SK-N-SH (cell line): ENCODE measurements at regions not wholly inside any gene's neighbourhood (a gene's known extent, or its start where the extent isn't known, plus 50 kb on each side); places are given as distances from the start of the nearest gene placed in this dataset.

ENCODE experiments used
- EZH2phosphoT487 ChIP-seq: fragments of 200-600 bp; sonication (generic); IDR thresholded peaks from 2 replicates; pipeline ENCODE4 v1.6.1; 2017; ENCODE audit warnings: low read depth, mixed run types, mild to moderate bottlenecking, antibody characterized with exemption, moderate library complexity, borderline replicate concordance
- FOSL2 ChIP-seq: IDR thresholded peaks from 2 replicates; pipeline ENCODE4 v1.4.0; 2012; ENCODE audit warnings: low read depth, mild to moderate bottlenecking, moderate library complexity, borderline replicate concordance
- JUND ChIP-seq: IDR thresholded peaks from 2 replicates; pipeline ENCODE4 v1.4.0; 2012
- POLR2AphosphoS5 ChIP-seq: IDR thresholded peaks from 2 replicates; pipeline ENCODE4 v1.6.1; 2012; ENCODE audit warnings: low read depth, low read length
- TEAD4 ChIP-seq: IDR thresholded peaks from 2 replicates; pipeline ENCODE4 v1.4.0; 2012; ENCODE audit warnings: mild to moderate bottlenecking, borderline replicate concordance; ENCODE audit not compliant: insufficient read depth
- TF ChIP-seq, protein P1 (sequence below): fragments of 200-600 bp; sonication (generic); IDR thresholded peaks from 2 replicates; pipeline ENCODE4 v1.6.1; 2017; ENCODE audit warnings: antibody characterized with exemption, mild to moderate bottlenecking, moderate library complexity

DNA sequence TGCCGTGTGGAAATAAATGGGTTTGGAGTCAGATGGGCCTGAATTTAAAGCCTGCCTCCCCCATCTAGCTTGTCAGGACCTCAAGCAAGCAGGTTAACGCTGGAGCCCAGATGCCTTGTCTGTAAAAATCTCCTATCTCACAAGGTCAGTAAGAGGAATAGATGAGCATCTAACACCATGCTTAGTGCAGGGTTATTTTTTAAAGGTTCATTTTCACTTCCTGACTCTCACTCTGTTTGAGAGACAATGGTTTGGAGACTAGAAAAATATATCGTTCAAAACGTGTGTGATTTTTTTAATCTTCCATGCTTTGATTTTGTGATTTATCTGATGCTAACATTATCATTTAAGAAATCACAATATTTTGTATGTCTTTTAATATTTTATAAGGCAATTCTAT, 114.0 kb upstream of the TAB2 start:
- no peak for TF ChIP-seq JUND
- no peak for TF ChIP-seq EZH2phosphoT487
- TF ChIP-seq, protein P1, sequence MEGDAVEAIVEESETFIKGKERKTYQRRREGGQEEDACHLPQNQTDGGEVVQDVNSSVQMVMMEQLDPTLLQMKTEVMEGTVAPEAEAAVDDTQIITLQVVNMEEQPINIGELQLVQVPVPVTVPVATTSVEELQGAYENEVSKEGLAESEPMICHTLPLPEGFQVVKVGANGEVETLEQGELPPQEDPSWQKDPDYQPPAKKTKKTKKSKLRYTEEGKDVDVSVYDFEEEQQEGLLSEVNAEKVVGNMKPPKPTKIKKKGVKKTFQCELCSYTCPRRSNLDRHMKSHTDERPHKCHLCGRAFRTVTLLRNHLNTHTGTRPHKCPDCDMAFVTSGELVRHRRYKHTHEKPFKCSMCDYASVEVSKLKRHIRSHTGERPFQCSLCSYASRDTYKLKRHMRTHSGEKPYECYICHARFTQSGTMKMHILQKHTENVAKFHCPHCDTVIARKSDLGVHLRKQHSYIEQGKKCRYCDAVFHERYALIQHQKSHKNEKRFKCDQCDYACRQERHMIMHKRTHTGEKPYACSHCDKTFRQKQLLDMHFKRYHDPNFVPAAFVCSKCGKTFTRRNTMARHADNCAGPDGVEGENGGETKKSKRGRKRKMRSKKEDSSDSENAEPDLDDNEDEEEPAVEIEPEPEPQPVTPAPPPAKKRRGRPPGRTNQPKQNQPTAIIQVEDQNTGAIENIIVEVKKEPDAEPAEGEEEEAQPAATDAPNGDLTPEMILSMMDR: no peak
- TF ChIP-seq TEAD4: no peak
- no peak for TF ChIP-seq POLR2AphosphoS5
- no peak for TF ChIP-seq FOSL2
